SK-N-SH (cell line): ENCODE measurements at regions not wholly inside any gene's neighbourhood (a gene's known extent, or its start where the extent isn't known, plus 50 kb on each side); places are given as distances from the start of the nearest gene placed in this dataset.

Source experiments
- CTCF ChIA-PET: fragments of 300-600, 350-600 bp; formaldehyde crosslinking; extraction: SDS; loops from one replicate; lab custom pipeline; 2021; lab: Yijun Ruan, JAX
- POLR2A ChIA-PET: fragments of 350-600 bp; sonication (Branson Sonifier 250); formaldehyde crosslinking; extraction: SDS; loops from one replicate; lab custom pipeline; 2020; ENCODE audit warnings: antibody characterized with exemption, inconsistent platforms; lab: Yijun Ruan, JAX
- DNase-seq: peaks from one replicate; pipeline ENCODE4 v3.0.0; 2012
- H2AFZ ChIP-seq: fragments of 200-600 bp; sonication (generic); 2 replicates; pipeline ENCODE4 v1.8.1; 2016; ENCODE audit warnings: antibody characterized with exemption, mild to moderate bottlenecking, low read depth
- H3F3A ChIP-seq: fragments of 200-600 bp; sonication (generic); replicated peaks from 2 replicates; pipeline ENCODE3; 2016; ENCODE audit warnings: antibody characterized with exemption, mild to moderate bottlenecking; ENCODE audit not compliant: insufficient read depth
- H3K27ac ChIP-seq, 2 experiments: fragments of 200-500 bp in 1 of 2; fragments of 200-600 bp in 1 of 2; sonication (Bioruptor generic) in 1 of 2; sonication (generic), shearing (Covaris generic) in 1 of 2; 2 replicates each; pipeline versions ENCODE4 v1.5.1 to v1.6.1; 2014 to 2016; ENCODE audit warnings: low read depth in 2 of 2, inconsistent platforms in 1 of 2, low read length in 1 of 2, mild to moderate bottlenecking in 1 of 2, mixed read lengths in 1 of 2
- H3K27me3 ChIP-seq: fragments of 200-600 bp; sonication (generic), shearing (Covaris generic); 2 replicates; pipeline ENCODE4 v1.6.1; 2016; ENCODE audit warnings: mixed run types; ENCODE audit not compliant: insufficient read depth
- H3K36me3 ChIP-seq, 2 experiments: fragments of 200-500 bp in 1 of 2; fragments of 200-600 bp in 1 of 2; sonication (Bioruptor generic) in 1 of 2; sonication (generic) in 1 of 2; replicated peaks in 1 of 2; 2 replicates each; pipeline versions ENCODE3 to v1.5.1; 2014 to 2016; ENCODE audit warnings: low read length in 1 of 2, mild to moderate bottlenecking in 1 of 2; ENCODE audit not compliant: insufficient read depth in 2 of 2, control insufficient read depth in 1 of 2
- H3K4me1 ChIP-seq, 2 experiments: fragments of 200-500 bp in 1 of 2; fragments of 200-600 bp in 1 of 2; sonication (Bioruptor generic) in 1 of 2; sonication (generic), shearing (Covaris generic) in 1 of 2; 2 replicates each; pipeline versions ENCODE4 v1.5.1 to v1.6.1; 2014 to 2016; ENCODE audit warnings: low read depth in 1 of 2, low read length in 1 of 2, mixed run types in 1 of 2; ENCODE audit not compliant: insufficient read depth in 2 of 2, control insufficient read depth in 1 of 2
- H3K4me2 ChIP-seq: fragments of 200-600 bp; sonication (generic), shearing (Covaris generic); 2 replicates; pipeline ENCODE4 v1.6.1; 2017; ENCODE audit warnings: mixed run types
- H3K4me3 ChIP-seq, 2 experiments: fragments of 200-500 bp in 1 of 2; fragments of 200-600 bp in 1 of 2; sonication (Bioruptor generic) in 1 of 2; sonication (generic), shearing (Covaris generic) in 1 of 2; 2 replicates each; pipeline versions ENCODE4 v1.5.1 to v1.8.1; 2014 to 2016; ENCODE audit warnings: low read depth in 2 of 2, inconsistent platforms in 1 of 2, low read length in 1 of 2, mild to moderate bottlenecking in 1 of 2, mixed read lengths in 1 of 2, moderate library complexity in 1 of 2
- H3K79me2 ChIP-seq: fragments of 200-600 bp; sonication (generic); 2 replicates; pipeline ENCODE4 v1.8.1; 2017; ENCODE audit warnings: mild to moderate bottlenecking; ENCODE audit not compliant: insufficient read depth
- H3K9ac ChIP-seq: fragments of 200-600 bp; sonication (generic); 2 replicates; pipeline ENCODE4 v1.6.1; 2017; ENCODE audit warnings: mixed run types
- H3K9me2 ChIP-seq: fragments of 200-600 bp; sonication (generic); 2 replicates; pipeline ENCODE4 v1.6.1; 2017; ENCODE audit warnings: mixed run types
- H3K9me3 ChIP-seq: fragments of 200-600 bp; sonication (generic); 2 replicates; pipeline ENCODE4 v1.6.1; 2017; ENCODE audit warnings: mixed run types, mild to moderate bottlenecking, moderate library complexity
- H4K20me1 ChIP-seq: fragments of 200-600 bp; sonication (generic); 2 replicates; pipeline ENCODE4 v1.6.1; 2017; ENCODE audit warnings: mild to moderate bottlenecking, mixed run types; ENCODE audit not compliant: insufficient read depth
- CHD2 ChIP-seq: fragments of 150-350 bp; IDR thresholded peaks from 2 replicates; pipeline ENCODE4 v1.6.1; 2018; ENCODE audit warnings: low read length; ENCODE audit not compliant: partially characterized antibody
- CTCF ChIP-seq: fragments of 200-600 bp; sonication (generic); IDR thresholded peaks from 2 replicates; pipeline ENCODE4 v1.6.1; 2017; ENCODE audit warnings: antibody characterized with exemption, mild to moderate bottlenecking, moderate library complexity
- ELF1 ChIP-seq: IDR thresholded peaks from 2 replicates; pipeline ENCODE4 v1.4.0; 2012
- EZH2phosphoT487 ChIP-seq: fragments of 200-600 bp; sonication (generic); IDR thresholded peaks from 2 replicates; pipeline ENCODE4 v1.6.1; 2017; ENCODE audit warnings: low read depth, mixed run types, mild to moderate bottlenecking, antibody characterized with exemption, moderate library complexity, borderline replicate concordance
- FOXM1 ChIP-seq: IDR thresholded peaks from 2 replicates; pipeline ENCODE4 v1.4.0; 2012; ENCODE audit warnings: low read depth, mild to moderate bottlenecking
- GATA2 ChIP-seq: sonication (generic); formaldehyde crosslinking; IDR thresholded peaks from 2 replicates; pipeline ENCODE4 v1.5.0; 2020; ENCODE audit warnings: mild to moderate bottlenecking, missing genetic modification reagents
- JUND ChIP-seq: IDR thresholded peaks from 2 replicates; pipeline ENCODE4 v1.4.0; 2012
- MAX ChIP-seq: IDR thresholded peaks from 2 replicates; pipeline ENCODE4 v1.4.0; 2012; ENCODE audit warnings: low read depth
- NFIC ChIP-seq: IDR thresholded peaks from 2 replicates; pipeline ENCODE4 v1.4.0; 2012; ENCODE audit warnings: borderline replicate concordance
- PBX3 ChIP-seq: IDR thresholded peaks from 2 replicates; pipeline ENCODE4; 2012
- POLR2AphosphoS5 ChIP-seq: IDR thresholded peaks from 2 replicates; pipeline ENCODE4 v1.6.1; 2012; ENCODE audit warnings: low read depth, low read length
- RAD21 ChIP-seq: IDR thresholded peaks from 2 replicates; pipeline ENCODE4 v1.6.1; 2012; ENCODE audit warnings: mild to moderate bottlenecking, low read length
- RCOR1 ChIP-seq: fragments of 150-350 bp; IDR thresholded peaks from 2 replicates; pipeline ENCODE4 v1.6.1; 2017; ENCODE audit warnings: antibody characterized with exemption, low read length
- RFX5 ChIP-seq: IDR thresholded peaks from 2 replicates; pipeline ENCODE4 v1.6.1; 2012; ENCODE audit warnings: mild to moderate bottlenecking, improper control_type of control experiment, low read length
- SMC3 ChIP-seq: IDR thresholded peaks from 2 replicates; pipeline ENCODE4 v1.6.1; 2012; ENCODE audit warnings: low read depth, low read length, improper control_type of control experiment
- TEAD4 ChIP-seq: IDR thresholded peaks from 2 replicates; pipeline ENCODE4 v1.4.0; 2012; ENCODE audit warnings: mild to moderate bottlenecking, borderline replicate concordance; ENCODE audit not compliant: insufficient read depth
- USF2 ChIP-seq: fragments of 150-350 bp; IDR thresholded peaks from 2 replicates; pipeline ENCODE4 v1.6.1; 2017; ENCODE audit warnings: antibody characterized with exemption, low read length, low read depth, borderline replicate concordance
- YY1 ChIP-seq: IDR thresholded peaks from 2 replicates; pipeline ENCODE4 v1.4.0; 2012; ENCODE audit warnings: low read depth, mild to moderate bottlenecking
- ZBTB33 ChIP-seq: IDR thresholded peaks from 2 replicates; pipeline ENCODE4 v1.4.0; 2012; ENCODE audit warnings: low read depth, borderline replicate concordance
- WGBS: methylation state at CpG from one replicate; pipeline ENCODE4 v1.1.6; 2017; ENCODE audit warnings: low lambda C conversion rate; 5-methylcytosine and 5-hydroxymethylcytosine counted together

GRCh38 chr5:40052808-40053207, 626.9 kb upstream of the PTGER4 start:
- Histone ChIP-seq H3K4me3 (no peak overlapping the region), H3K9me3 (no peaks in the 10 kb centered on the region), H3K4me1 (no peaks in the 10 kb centered on the region), H4K20me1 (no peaks in the 10 kb centered on the region), H3K27ac (no peak overlapping the region), H3K4me2 (no peak overlapping the region), H2AFZ (no peak overlapping the region)
- POLR2A ChIA-PET: no interaction called here
- 41% methylated on average over 4 of the region's 4 CpGs for WGBS
- TF ChIP-seq ZBTB33 (no peak), POLR2AphosphoS5 (no peak), CTCF (no peak), JUND (no peak), PBX3 (no peak), ELF1 (no peak), YY1 (no peak), RAD21 (no peak), RFX5 (no peak), CHD2 (no peak), SMC3 (no peak), MAX (no peak), TEAD4 (no peak), GATA2 (CRISPR knock-in tag) (no peak), FOXM1 (no peak), EZH2phosphoT487 (no peak), USF2 (no peak), RCOR1 (no peak), NFIC (no peak)
- TF ChIP-seq, all 33 proteins: peak for 0
- no peak for DNase-seq
- H3K79me2 ChIP-seq: no peaks in the 10 kb centered on the region
- no peaks in the 10 kb centered on the region for H3K27me3 ChIP-seq
- no peaks in the 10 kb centered on the region for H3F3A ChIP-seq
- no peaks in the 10 kb centered on the region for H3K36me3 ChIP-seq
- H3K9ac ChIP-seq: no peak overlapping the region
- CTCF ChIA-PET: no interaction called here
- H3K9me2 ChIP-seq: no peaks in the 10 kb centered on the region
